KMS-11 (cell line): ENCODE measurements at regions not wholly inside any gene's neighbourhood (a gene's known extent, or its start where the extent isn't known, plus 50 kb on each side); places are given as distances from the start of the nearest gene placed in this dataset.

Source experiments
- H2AFZ ChIP-seq: fragments of 200-600 bp; sonication (generic); 2 replicates; pipeline ENCODE4 v1.6.1; 2016; ENCODE audit warnings: antibody characterized with exemption, mixed run types, low read depth
- H3K27ac ChIP-seq: fragments of 200-600 bp; sonication (generic); 2 replicates; pipeline ENCODE4 v1.6.1; 2016; ENCODE audit warnings: mild to moderate bottlenecking, mixed run types
- H3K27me3 ChIP-seq: fragments of 200-600 bp; sonication (generic); 2 replicates; pipeline ENCODE4 v1.6.1; 2017; ENCODE audit warnings: mild to moderate bottlenecking, low read depth, mixed run types, moderate library complexity; ENCODE audit not compliant: insufficient read depth
- H3K36me3 ChIP-seq: fragments of 200-600 bp; sonication (generic); 2 replicates; pipeline ENCODE4 v1.6.1; 2017; ENCODE audit warnings: mild to moderate bottlenecking, mixed run types; ENCODE audit not compliant: insufficient read depth
- H3K4me1 ChIP-seq: fragments of 200-600 bp; sonication (generic); 2 replicates; pipeline ENCODE4 v1.6.1; 2016; ENCODE audit warnings: mild to moderate bottlenecking, low read depth, mixed run types; ENCODE audit not compliant: poor library complexity, severe bottlenecking
- H3K4me2 ChIP-seq: fragments of 200-600 bp; sonication (generic); 2 replicates; pipeline ENCODE4 v1.7.0; 2016; ENCODE audit warnings: mild to moderate bottlenecking, mixed run types
- H3K4me3 ChIP-seq: fragments of 200-600 bp; sonication (generic); IDR thresholded peaks from 2 replicates; pipeline ENCODE4 v1.6.1; 2017; ENCODE audit warnings: low read depth, low read length, mixed read lengths; ENCODE audit not compliant: insufficient read depth
- H3K79me2 ChIP-seq: fragments of 200-600 bp; sonication (generic); 2 replicates; pipeline ENCODE4 v1.6.1; 2016; ENCODE audit warnings: low read depth, mixed run types; ENCODE audit not compliant: insufficient read depth
- H3K9ac ChIP-seq: fragments of 200-600 bp; sonication (generic); 2 replicates; pipeline ENCODE4 v1.6.1; 2016; ENCODE audit warnings: mild to moderate bottlenecking, mixed run types
- H4K20me1 ChIP-seq: fragments of 200-600 bp; sonication (generic); 2 replicates; pipeline ENCODE4 v1.6.1; 2016; ENCODE audit warnings: mild to moderate bottlenecking, mixed run types; ENCODE audit not compliant: insufficient read depth
- TF ChIP-seq, protein P1 (sequence below): fragments of 200-600 bp; sonication (generic); conservative IDR thresholded peaks from 2 replicates; pipeline ENCODE4 v1.6.1; 2017; ENCODE audit warnings: low read depth, mild to moderate bottlenecking, antibody characterized with exemption, low read length, moderate library complexity, mixed read lengths

DNA sequence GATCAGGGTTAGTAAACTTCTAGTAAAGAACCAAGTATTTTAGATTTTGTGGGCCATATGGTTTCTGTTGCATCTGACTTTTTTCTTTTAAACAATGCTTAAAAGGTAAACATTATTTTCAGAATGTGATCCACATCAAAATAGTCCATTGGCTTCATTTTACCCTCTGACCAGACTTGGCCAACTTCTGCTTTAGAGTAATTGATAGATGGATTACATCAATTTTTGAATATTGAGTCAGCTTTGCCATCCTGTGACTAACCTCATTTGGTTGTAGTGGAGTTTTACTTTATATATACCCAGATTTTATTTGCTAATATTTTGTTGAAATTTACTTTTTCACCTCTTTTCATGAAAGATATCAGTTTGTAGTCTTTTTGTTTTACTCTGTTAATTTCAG is 559.8 kb downstream of the TLL1 start:
- TF ChIP-seq, protein P1, sequence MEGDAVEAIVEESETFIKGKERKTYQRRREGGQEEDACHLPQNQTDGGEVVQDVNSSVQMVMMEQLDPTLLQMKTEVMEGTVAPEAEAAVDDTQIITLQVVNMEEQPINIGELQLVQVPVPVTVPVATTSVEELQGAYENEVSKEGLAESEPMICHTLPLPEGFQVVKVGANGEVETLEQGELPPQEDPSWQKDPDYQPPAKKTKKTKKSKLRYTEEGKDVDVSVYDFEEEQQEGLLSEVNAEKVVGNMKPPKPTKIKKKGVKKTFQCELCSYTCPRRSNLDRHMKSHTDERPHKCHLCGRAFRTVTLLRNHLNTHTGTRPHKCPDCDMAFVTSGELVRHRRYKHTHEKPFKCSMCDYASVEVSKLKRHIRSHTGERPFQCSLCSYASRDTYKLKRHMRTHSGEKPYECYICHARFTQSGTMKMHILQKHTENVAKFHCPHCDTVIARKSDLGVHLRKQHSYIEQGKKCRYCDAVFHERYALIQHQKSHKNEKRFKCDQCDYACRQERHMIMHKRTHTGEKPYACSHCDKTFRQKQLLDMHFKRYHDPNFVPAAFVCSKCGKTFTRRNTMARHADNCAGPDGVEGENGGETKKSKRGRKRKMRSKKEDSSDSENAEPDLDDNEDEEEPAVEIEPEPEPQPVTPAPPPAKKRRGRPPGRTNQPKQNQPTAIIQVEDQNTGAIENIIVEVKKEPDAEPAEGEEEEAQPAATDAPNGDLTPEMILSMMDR = no peak
- no peaks in the 10 kb centered on the region for H3K79me2 ChIP-seq
- no peak overlapping the region for H3K27ac ChIP-seq
- H3K4me2 ChIP-seq = no peak overlapping the region
- no peaks in the 10 kb centered on the region for H3K4me1 ChIP-seq
- no peak overlapping the region for H3K4me3 ChIP-seq
- H4K20me1 ChIP-seq = no peaks in the 10 kb centered on the region
- no peaks in the 10 kb centered on the region for H3K27me3 ChIP-seq
- no peak overlapping the region for H3K9ac ChIP-seq
- H3K36me3 ChIP-seq = no peaks in the 10 kb centered on the region
- H2AFZ ChIP-seq = no peak overlapping the region

DNA sequence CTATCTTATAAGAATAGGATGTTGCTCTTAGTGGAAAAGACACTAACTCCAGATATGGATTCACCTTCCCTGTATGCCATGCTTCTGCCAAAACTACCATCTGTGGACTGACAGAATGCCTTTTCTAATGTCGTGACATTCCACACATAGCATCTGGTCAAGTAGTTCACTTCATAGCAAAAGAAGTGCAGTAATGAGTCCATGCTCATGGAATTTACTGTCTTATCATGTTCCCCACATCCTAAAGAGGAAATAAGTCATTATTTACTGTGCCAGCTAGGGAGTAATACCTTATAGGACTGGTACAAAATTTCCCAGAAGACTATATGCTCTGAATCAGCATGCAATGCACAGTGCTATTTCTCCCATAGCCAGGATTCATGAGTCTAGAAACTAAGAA is 562.4 kb downstream of the TLL1 start:
- no peaks in the 10 kb centered on the region for H3K36me3 ChIP-seq
- no peaks in the 10 kb centered on the region for H3K79me2 ChIP-seq

DNA sequence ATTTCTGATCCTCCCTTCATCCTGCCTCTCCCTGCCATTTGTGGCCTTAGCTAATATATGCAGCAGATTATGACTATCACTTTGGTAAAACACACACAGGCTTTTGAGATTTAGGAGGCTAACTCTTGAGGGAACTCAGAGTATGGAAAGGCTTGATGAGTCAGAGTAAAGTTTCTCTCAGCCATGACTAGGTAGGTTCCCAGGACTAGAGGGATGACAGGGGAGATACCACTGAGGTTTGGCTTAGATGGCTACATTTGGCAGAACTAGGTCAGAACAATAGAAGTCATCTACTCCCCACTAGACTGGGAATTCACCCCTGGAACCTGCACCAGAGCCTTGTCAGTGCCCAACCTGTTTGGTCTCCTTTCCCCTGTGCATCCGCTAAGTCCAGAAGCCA is 585.7 kb downstream of the TLL1 start:
- TF ChIP-seq, protein P1 = no peak

More for the DNA sequence above, 562.4 kb downstream of the TLL1 start:
- no peaks in the 10 kb centered on the region for H4K20me1 ChIP-seq
- no peak overlapping the region for H2AFZ ChIP-seq
- no peak overlapping the region for H3K27ac ChIP-seq
- H3K9ac ChIP-seq = no peak overlapping the region
- no peak overlapping the region for H3K4me2 ChIP-seq
- no peaks in the 10 kb centered on the region for H3K27me3 ChIP-seq
- TF ChIP-seq, protein P1 = no peak
- H3K4me3 ChIP-seq = no peak overlapping the region
- no peaks in the 10 kb centered on the region for H3K4me1 ChIP-seq

DNA sequence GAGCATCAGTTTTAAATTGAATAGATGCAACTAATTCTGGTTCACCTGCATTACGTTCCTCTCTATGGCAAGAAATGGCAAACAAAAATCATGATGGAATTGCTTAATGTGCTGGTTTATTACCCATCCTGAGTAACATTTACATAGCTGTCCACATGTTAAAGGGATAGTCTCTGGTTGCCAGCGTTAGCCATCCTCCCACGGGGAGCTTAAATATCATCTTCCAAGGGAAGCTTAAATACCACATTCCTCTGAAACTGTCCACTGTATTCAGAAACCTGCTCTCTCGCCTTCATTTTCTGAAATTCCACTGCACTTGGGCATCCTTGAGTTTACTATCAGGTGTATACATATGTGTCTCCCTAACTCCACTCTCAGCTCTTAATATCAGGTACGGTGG is 586.6 kb downstream of the TLL1 start:
- H3K27me3 ChIP-seq = no peaks in the 10 kb centered on the region
- no peak overlapping the region for H3K27ac ChIP-seq
- H3K4me3 ChIP-seq = no peak overlapping the region
- no peaks in the 10 kb centered on the region for H3K4me1 ChIP-seq
- no peaks in the 10 kb centered on the region for H4K20me1 ChIP-seq
- H3K9ac ChIP-seq = no peak overlapping the region
- H3K79me2 ChIP-seq = no peaks in the 10 kb centered on the region
- no peaks in the 10 kb centered on the region for H3K36me3 ChIP-seq
- H3K4me2 ChIP-seq = no peak overlapping the region
- H2AFZ ChIP-seq = no peak overlapping the region
- TF ChIP-seq, protein P1 = no peak

More for the DNA sequence above, 585.7 kb downstream of the TLL1 start:
- Histone ChIP-seq H3K4me3 (no peak overlapping the region), H3K4me2 (no peak overlapping the region), H3K36me3 (no peaks in the 10 kb centered on the region), H3K79me2 (no peaks in the 10 kb centered on the region), H2AFZ (no peak overlapping the region), H3K4me1 (no peaks in the 10 kb centered on the region), H3K27ac (no peak overlapping the region), H4K20me1 (no peaks in the 10 kb centered on the region), H3K9ac (no peak overlapping the region), H3K27me3 (no peaks in the 10 kb centered on the region)
